H1 (cell line): ENCODE measurements at regions not wholly inside any gene's neighbourhood (a gene's known extent, or its start where the extent isn't known, plus 50 kb on each side); places are given as distances from the start of the nearest gene placed in this dataset.

Experiments
- CTCF ChIA-PET: fragments of 300-600 bp; sonication (Branson Sonifier 250); formaldehyde crosslinking; loops from one replicate; lab custom pipeline; 2021; ENCODE audit not compliant: partially characterized antibody; lab: Charles Lee
- POLR2A ChIA-PET: fragments of 300-600 bp; sonication (Branson Sonifier 250); formaldehyde crosslinking; loops from one replicate; lab custom pipeline; 2021; ENCODE audit warnings: inconsistent platforms; ENCODE audit not compliant: partially characterized antibody; lab: Charles Lee
- DNase-seq, 2 experiments: peaks; one replicate each; pipeline versions ENCODE4 v3.0.0 to v3.0.0-alpha.2; 2010 to 2022; ENCODE audit warnings: low spot score in 2 of 2, low read depth in 1 of 2, mixed read lengths in 1 of 2
- FAIRE-seq: peaks from 2 replicates; lab custom pipeline; 2011; peaks lifted over from hg19 to GRCh38; lab: Jason Lieb, UNC
- H2AFZ ChIP-seq: 2 replicates; pipeline ENCODE4 v1.8.1; 2012; ENCODE audit warnings: low read length, inconsistent platforms
- H2AK5ac ChIP-seq: 2 replicates; pipeline ENCODE4 v1.6.1; 2013; ENCODE audit warnings: low read depth, low read length
- H2BK120ac ChIP-seq: replicated peaks from 2 replicates; pipeline ENCODE3; 2013; ENCODE audit warnings: low read depth, low read length, inconsistent platforms
- H2BK12ac ChIP-seq: 2 replicates; pipeline ENCODE4 v1.6.1; 2013; ENCODE audit warnings: low read depth, low read length
- H2BK15ac ChIP-seq: 2 replicates; pipeline ENCODE4 v1.6.1; 2013; ENCODE audit warnings: low read length
- H2BK20ac ChIP-seq: 2 replicates; pipeline ENCODE4 v1.6.1; 2013; ENCODE audit warnings: low read length
- H2BK5ac ChIP-seq: 2 replicates; pipeline ENCODE4 v1.6.1; 2013; ENCODE audit warnings: low read depth, low read length
- H3K14ac ChIP-seq: 2 replicates; pipeline ENCODE4 v1.6.1; 2013; ENCODE audit warnings: inconsistent platforms; ENCODE audit not compliant: insufficient read length
- H3K18ac ChIP-seq: 2 replicates; pipeline ENCODE4 v1.6.1; 2013; ENCODE audit warnings: low read length; ENCODE audit errors: extremely low read depth
- H3K23ac ChIP-seq: 2 replicates; pipeline ENCODE4 v1.6.1; 2013; ENCODE audit warnings: inconsistent platforms; ENCODE audit not compliant: insufficient read length
- H3K23me2 ChIP-seq: 2 replicates; pipeline ENCODE4 v1.6.1; 2013; ENCODE audit warnings: low read depth, low read length
- H3K27ac ChIP-seq: 2 replicates; pipeline ENCODE4 v1.6.1; 2011; ENCODE audit warnings: low read depth, low read length, inconsistent platforms
- H3K27me3 ChIP-seq, 4 experiments: replicated peaks in 1 of 4; 1 replicate in 1 of 4; 2 replicates in 3 of 4; pipeline versions ENCODE4 v1.6.1 to v1.8.1; 2011 to 2013; ENCODE audit warnings: low read length in 3 of 4, mild to moderate bottlenecking in 3 of 4, inconsistent platforms in 2 of 4, mixed read lengths in 2 of 4, moderate library complexity in 1 of 4; ENCODE audit not compliant: control insufficient read depth in 3 of 4, insufficient read depth in 3 of 4; ENCODE audit errors: extremely low read depth in 1 of 4
- H3K36me3 ChIP-seq, 4 experiments: 2 replicates each; pipeline versions ENCODE4 v1.6.1 to v1.8.1; 2011 to 2013; ENCODE audit warnings: mild to moderate bottlenecking in 4 of 4, low read length in 3 of 4, moderate library complexity in 2 of 4, control low read depth in 1 of 4, inconsistent platforms in 1 of 4; ENCODE audit not compliant: insufficient read depth in 4 of 4, control insufficient read depth in 2 of 4
- H3K4ac ChIP-seq: replicated peaks from 2 replicates; pipeline ENCODE3; 2013; ENCODE audit warnings: low read length, low read depth, mixed read lengths, inconsistent platforms; ENCODE audit not compliant: insufficient read length
- H3K4me1 ChIP-seq, 4 experiments: replicated peaks in 1 of 4; 1 replicate in 1 of 4; 2 replicates in 3 of 4; pipeline versions ENCODE4 v1.6.1 to v1.8.1; 2011 to 2013; ENCODE audit warnings: low read length in 3 of 4, inconsistent platforms in 2 of 4, mixed read lengths in 1 of 4; ENCODE audit not compliant: insufficient read depth in 4 of 4, control insufficient read depth in 3 of 4
- H3K4me2 ChIP-seq, 2 experiments: 2 replicates each; pipeline versions ENCODE4 v1.6.1 to v1.8.1; 2011 to 2013; ENCODE audit warnings: low read depth in 2 of 2, low read length in 2 of 2, control low read depth in 1 of 2, inconsistent platforms in 1 of 2, mild to moderate bottlenecking in 1 of 2; ENCODE audit not compliant: insufficient read depth in 1 of 2
- H3K4me3 ChIP-seq, 4 experiments: fragments of 200-600, 300-600 bp in 1 of 4; sonication (generic), shearing (Covaris generic), sonication (Bioruptor Twin) in 1 of 4; 2 replicates each; pipeline versions ENCODE4 v1.5.1 to v1.8.1; 2011 to 2016; ENCODE audit warnings: low read length in 4 of 4, low read depth in 3 of 4, control low read depth in 2 of 4, inconsistent platforms in 2 of 4, mild to moderate bottlenecking in 2 of 4, mixed read lengths in 1 of 4, moderate library complexity in 1 of 4; ENCODE audit not compliant: insufficient read depth in 2 of 4; ENCODE audit errors: extremely low read depth in 1 of 4
- H3K56ac ChIP-seq: replicated peaks from 2 replicates; pipeline ENCODE3; 2013; ENCODE audit warnings: low read depth, mild to moderate bottlenecking, mixed read lengths, low read length, inconsistent platforms; ENCODE audit not compliant: insufficient read length
- H3K79me1 ChIP-seq: 2 replicates; pipeline ENCODE4 v1.6.1; 2013; ENCODE audit warnings: low read depth, low read length, control low read depth
- H3K79me2 ChIP-seq, 2 experiments: 2 replicates each; pipeline versions ENCODE4 v1.6.1 to v1.8.1; 2012 to 2013; ENCODE audit warnings: low read length in 2 of 2, mild to moderate bottlenecking in 2 of 2, inconsistent platforms in 1 of 2; ENCODE audit not compliant: insufficient read depth in 2 of 2, control insufficient read depth in 1 of 2
- H3K9ac ChIP-seq, 4 experiments: replicated peaks in 1 of 4; 1 replicate in 1 of 4; 2 replicates in 3 of 4; pipeline versions ENCODE4 v1.6.1 to v1.8.1; 2011 to 2013; ENCODE audit warnings: low read depth in 3 of 4, low read length in 3 of 4, control low read depth in 2 of 4, mild to moderate bottlenecking in 2 of 4, moderate library complexity in 2 of 4, inconsistent platforms in 1 of 4; ENCODE audit errors: extremely low read depth in 1 of 4
- H3K9me3 ChIP-seq, 2 experiments: 2 replicates each; pipeline versions ENCODE4 v1.6.1 to v1.8.1; 2012 to 2013; ENCODE audit warnings: mild to moderate bottlenecking in 2 of 2, moderate library complexity in 2 of 2, control low read depth in 1 of 2, inconsistent platforms in 1 of 2, low read depth in 1 of 2, low read length in 1 of 2, mixed read lengths in 1 of 2; ENCODE audit not compliant: insufficient read depth in 2 of 2
- H4K20me1 ChIP-seq, 2 experiments: replicated peaks in 1 of 2; 2 replicates each; pipeline versions ENCODE3 to v1.8.1; 2011 to 2013; ENCODE audit warnings: inconsistent platforms in 2 of 2, low read length in 2 of 2, mild to moderate bottlenecking in 1 of 2; ENCODE audit not compliant: insufficient read depth in 2 of 2, control insufficient read depth in 1 of 2
- H4K5ac ChIP-seq: 2 replicates; pipeline ENCODE4 v1.6.1; 2013; ENCODE audit warnings: low read length, low read depth, mixed read lengths, inconsistent platforms; ENCODE audit not compliant: insufficient read length
- H4K8ac ChIP-seq: 2 replicates; pipeline ENCODE4 v1.8.0; 2013; ENCODE audit warnings: mild to moderate bottlenecking, moderate library complexity, low read length, inconsistent platforms; ENCODE audit not compliant: insufficient read depth; ENCODE audit errors: extremely low read depth
- H4K91ac ChIP-seq: replicated peaks from 2 replicates; pipeline ENCODE3; 2013; ENCODE audit warnings: low read length, mixed read lengths, inconsistent platforms; ENCODE audit not compliant: insufficient read length
- ATF3 ChIP-seq: IDR thresholded peaks from 2 replicates; pipeline ENCODE4 v1.6.1; 2011; ENCODE audit warnings: low read depth, mild to moderate bottlenecking, low read length; ENCODE audit not compliant: insufficient read depth
- CTCF ChIP-seq, 3 experiments: IDR thresholded peaks; 1 replicate in 2 of 3; 2 replicates in 1 of 3; pipeline versions ENCODE4 v1.5.1 to v1.6.1; 2011; ENCODE audit warnings: low read length in 3 of 3, mild to moderate bottlenecking in 3 of 3, inconsistent platforms in 2 of 3, low read depth in 1 of 3, moderate library complexity in 1 of 3; ENCODE audit not compliant: insufficient read depth in 1 of 3; ENCODE audit errors: control extremely low read depth in 1 of 3
- EGR1 ChIP-seq: IDR thresholded peaks from 2 replicates; pipeline ENCODE4 v1.6.1; 2011; ENCODE audit warnings: low read depth, low read length, borderline replicate concordance
- JUND ChIP-seq: IDR thresholded peaks from 2 replicates; pipeline ENCODE4 v1.6.1; 2011; ENCODE audit warnings: mild to moderate bottlenecking, improper control_type of control experiment, low read length
- MAX ChIP-seq: IDR thresholded peaks from 2 replicates; pipeline ENCODE4 v1.6.1; 2012; ENCODE audit warnings: inconsistent platforms
- RAD21 ChIP-seq, 2 experiments: IDR thresholded peaks in 1 of 2; conservative IDR thresholded peaks in 1 of 2; 2 replicates each; pipeline ENCODE4 v1.6.1; 2011; ENCODE audit warnings: low read depth in 2 of 2, low read length in 2 of 2, improper control_type of control experiment in 1 of 2, inconsistent platforms in 1 of 2, mild to moderate bottlenecking in 1 of 2, moderate library complexity in 1 of 2
- TAF7 ChIP-seq: optimal IDR thresholded peaks from 2 replicates; pipeline ENCODE3; 2011; ENCODE audit warnings: low read depth, mild to moderate bottlenecking, inconsistent platforms, low read length, moderate library complexity, borderline replicate concordance
- USF2 ChIP-seq: IDR thresholded peaks from 2 replicates; pipeline ENCODE4 v1.6.1; 2011; ENCODE audit warnings: low read length, improper control_type of control experiment
- YY1 ChIP-seq: IDR thresholded peaks from 2 replicates; pipeline ENCODE4 v1.6.1; 2011; ENCODE audit warnings: low read depth, mild to moderate bottlenecking, low read length
- WGBS, 2 experiments: shearing (Covaris generic) in 1 of 2; methylation state at CpG; one replicate each; pipeline versions ENCODE4 v1.1.6 to v1.1.7; 2013 to 2015; ENCODE audit warnings: low lambda C conversion rate in 2 of 2, mixed read lengths in 2 of 2, inconsistent platforms in 1 of 2, low coverage in 1 of 2, missing lambda C conversion rate in 1 of 2; ENCODE audit not compliant: insufficient replicate concordance in 2 of 2, insufficient coverage in 1 of 2, insufficient read length in 1 of 2; ENCODE audit errors: extremely low coverage in 1 of 2, missing lambda C conversion rate in 1 of 2; 5-methylcytosine and 5-hydroxymethylcytosine counted together

- POLR2A ChIA-PET: no interaction called here
- H4K20me1 ChIP-seq: no peaks in the 10 kb centered on the region
- no peak overlapping the region for H2BK12ac ChIP-seq
- TF ChIP-seq YY1 (no peak), JUND (no peak), USF2 (no peak), MAX (no peak), RAD21 (IDR thresholded peaks at IDR 0.05 in 1 of 2, conservative IDR thresholded peaks at IDR 0.05 in 1 of 2; ENCODE audit: low read depth in 2 of 2, low read length in 2 of 2) (no peak), CTCF (IDR thresholded peaks at IDR 0.05; ENCODE audit: control extremely low read depth in 1 of 3, insufficient read depth in 1 of 3, low read depth in 1 of 3, low read length in 3 of 3) (no peak), TAF7 (no peak), ATF3 (no peak), EGR1 (no peak)
Measured at GRCh38 chr2:150222942-150223341, 264.5 kb downstream of the RND3 start.

More at GRCh38 chr2:150222942-150223341, 264.5 kb downstream of the RND3 start:
- no peak overlapping the region for H4K5ac ChIP-seq
- H3K23me2 ChIP-seq: no peaks in the 10 kb centered on the region
- CTCF ChIA-PET: interaction anchor here (0.5 to 1.2 kb wide), 3 partner anchors 12 to 67 kb away, joined by 3 to 4 read pairs (median 3); no protein-coding TSS in a partner anchor
- H2AFZ ChIP-seq: no peak overlapping the region
- H4K91ac ChIP-seq: no peak overlapping the region
- H3K27ac ChIP-seq: no peak overlapping the region
- no peak overlapping the region for H3K23ac ChIP-seq
- H3K9me3 ChIP-seq: no peaks in the 10 kb centered on the region
- no peak overlapping the region for H3K18ac ChIP-seq
- H3K4me1 ChIP-seq: peaks cover 0 to 2% (median under 1%) of the 10 kb centered on the region in 4 experiments; a peak in 1 of 7 replicates
- 94% methylated on average over 5 of the region's 5 CpGs; no CpG with 5 or more reads in 1 of the 2 experiments for WGBS, 2 experiments
- H3K79me1 ChIP-seq: no peaks in the 10 kb centered on the region
- H3K79me2 ChIP-seq: no peaks in the 10 kb centered on the region
- no peak overlapping the region for H2BK120ac ChIP-seq
- H3K14ac ChIP-seq: no peak overlapping the region
- no peak overlapping the region for H3K4ac ChIP-seq
- DNase-seq (no peak), FAIRE-seq (no peak)
- no peaks in the 10 kb centered on the region for H3K36me3 ChIP-seq
- no peak overlapping the region for H3K4me3 ChIP-seq
- H3K27me3 ChIP-seq: peaks cover 0 to 1% (median 0%) of the 10 kb centered on the region in 4 experiments; a peak in 1 of 7 replicates
- H2BK5ac ChIP-seq: no peak overlapping the region
- H3K4me2 ChIP-seq: no peak overlapping the region
- no peak overlapping the region for H4K8ac ChIP-seq
- H2BK20ac ChIP-seq: no peak overlapping the region
- H2BK15ac ChIP-seq: no peak overlapping the region
- H3K9ac ChIP-seq: no peak overlapping the region
- H2AK5ac ChIP-seq: no peak overlapping the region
- H3K56ac ChIP-seq: no peak overlapping the region
